GM18867 (cell line): ENCODE measurements at regions not wholly inside any gene's neighbourhood (a gene's known extent, or its start where the extent isn't known, plus 50 kb on each side); places are given as distances from the start of the nearest gene placed in this dataset.

Source experiments
- ATAC-seq: cut with Tn5 transposase; IDR thresholded peaks from one replicate; pipeline ENCODE4 v1.9.1; 2021; ENCODE audit warnings: mild to moderate bottlenecking, moderate library complexity; ENCODE audit not compliant: unreplicated experiment

GRCh38 chr10:65301181-65301580 lies 1624.7 kb upstream of the LRRTM3 start:
- ATAC-seq = no peak

DNA sequence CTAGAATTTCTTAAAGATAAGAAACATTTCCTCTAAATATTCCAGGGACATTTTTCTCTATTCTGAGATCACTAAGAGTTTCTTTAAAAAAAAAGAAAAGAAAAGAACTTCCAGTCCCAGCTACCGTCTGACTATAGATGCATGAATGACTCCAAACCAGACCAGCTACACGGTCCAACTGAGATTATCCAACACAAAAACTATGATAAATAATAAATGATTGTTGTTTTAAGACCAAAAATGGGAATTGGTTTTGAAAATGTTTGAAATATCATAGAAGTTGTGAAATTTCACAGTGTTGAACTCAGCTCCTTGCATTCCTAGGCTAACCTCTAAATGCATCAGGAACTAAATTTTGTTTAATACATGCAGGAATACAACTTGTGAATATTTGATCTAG lies 1619.6 kb upstream of the LRRTM3 start:
- ATAC-seq = no peak

- no peak for ATAC-seq
Measured at GRCh38 chr10:65312876-65313275, 1613.0 kb upstream of the LRRTM3 start.

DNA sequence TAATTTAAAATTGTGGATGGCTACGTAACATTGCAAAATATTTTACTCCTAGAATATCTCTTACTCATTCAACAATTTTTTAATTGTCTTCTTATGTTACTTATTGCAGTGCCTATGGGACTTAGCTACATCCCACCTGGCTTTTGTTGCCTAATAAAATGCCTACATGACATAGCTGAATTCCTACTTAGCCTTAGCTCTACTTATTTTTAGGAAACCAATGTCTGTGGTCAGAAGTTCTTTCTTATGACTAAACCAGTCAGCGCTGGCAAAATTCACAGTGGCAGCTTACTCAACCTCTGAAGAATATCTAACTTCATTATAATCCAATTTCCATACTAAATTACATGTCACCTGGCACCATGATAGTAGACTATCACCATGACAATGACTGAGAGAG lies 1612.4 kb upstream of the LRRTM3 start:
- ATAC-seq = no peak

GRCh38 chr10:65314253-65314652 lies 1611.6 kb upstream of the LRRTM3 start:
- no peak for ATAC-seq

- no peak for ATAC-seq
Measured at GRCh38 chr10:65319493-65319892, 1606.3 kb upstream of the LRRTM3 start.

DNA sequence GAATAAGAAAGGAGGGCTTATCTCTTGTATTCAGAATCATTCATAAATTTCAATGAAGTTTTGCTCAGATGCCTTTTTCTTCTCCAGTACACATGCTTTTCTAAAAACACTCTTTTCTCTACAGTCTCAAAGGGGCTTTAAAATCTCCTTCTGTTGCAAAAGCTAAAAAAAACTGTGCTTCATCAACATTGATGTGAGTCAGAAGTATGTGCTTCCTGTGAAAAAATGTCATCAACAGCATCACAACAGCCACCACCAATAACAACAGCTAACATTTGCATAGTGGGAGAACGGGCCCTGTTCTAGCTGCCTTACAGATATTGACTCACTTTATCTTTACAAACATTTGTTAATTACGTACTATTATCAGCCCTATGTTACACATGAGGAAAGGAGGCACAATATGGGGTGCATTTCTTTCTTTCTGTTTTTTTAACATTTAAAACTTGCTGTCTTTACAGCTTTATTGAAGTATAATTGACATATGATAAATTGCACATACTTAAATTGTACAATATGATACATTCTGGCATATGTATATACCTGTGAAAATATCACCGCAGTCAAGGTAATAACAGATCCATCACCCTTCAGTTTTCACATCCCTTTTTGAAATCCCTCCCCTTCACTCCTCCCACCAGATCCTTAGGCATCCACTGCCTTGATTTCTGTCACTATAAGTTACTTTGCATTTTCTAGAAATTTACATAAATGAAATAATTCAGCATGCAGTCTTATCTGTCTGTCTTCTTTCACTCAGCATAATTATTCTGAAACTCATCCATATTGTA lies 1605.4 kb upstream of the LRRTM3 start:
- ATAC-seq = no peak

DNA sequence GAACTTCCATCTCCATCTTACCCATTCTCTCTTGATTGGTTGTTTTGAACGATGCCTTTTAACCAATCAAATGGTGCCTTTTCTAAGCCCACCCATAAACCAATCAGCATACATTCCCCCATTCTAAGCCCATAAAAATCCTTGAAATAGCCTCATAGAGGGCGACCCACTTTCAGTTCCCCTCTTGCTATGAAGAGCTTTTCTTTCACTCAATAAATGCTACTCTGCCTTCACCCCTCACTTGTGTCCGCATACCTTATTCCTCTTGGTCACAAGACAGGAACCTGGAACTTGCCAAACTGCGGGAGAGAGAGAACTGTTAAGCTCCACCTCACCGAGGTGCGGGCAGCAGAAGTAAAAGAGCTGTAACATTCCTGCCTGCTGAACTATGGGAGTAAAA lies 1602.0 kb upstream of the LRRTM3 start:
- no peak for ATAC-seq

GRCh38 chr10:65325913-65326312 lies 1599.9 kb upstream of the LRRTM3 start:
- ATAC-seq = no peak

DNA sequence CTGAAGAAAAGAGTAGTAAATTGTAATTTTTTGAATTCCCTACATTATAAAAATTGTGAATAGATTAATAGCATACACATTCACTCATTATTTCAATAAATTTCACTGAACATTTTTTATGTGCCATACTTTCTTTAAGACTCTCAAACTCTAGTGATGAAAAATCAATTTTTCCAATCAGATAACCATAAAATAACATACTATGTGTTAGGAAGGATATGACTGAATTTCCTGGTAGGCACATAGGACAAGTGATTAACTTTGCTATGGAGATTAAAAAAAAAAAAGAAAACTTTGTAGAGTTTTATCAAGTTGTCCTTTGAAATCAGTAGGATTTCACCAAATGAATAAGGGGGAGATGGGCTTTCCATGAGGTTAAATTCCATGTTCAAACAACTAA lies 1597.3 kb upstream of the LRRTM3 start:
- ATAC-seq = no peak

DNA sequence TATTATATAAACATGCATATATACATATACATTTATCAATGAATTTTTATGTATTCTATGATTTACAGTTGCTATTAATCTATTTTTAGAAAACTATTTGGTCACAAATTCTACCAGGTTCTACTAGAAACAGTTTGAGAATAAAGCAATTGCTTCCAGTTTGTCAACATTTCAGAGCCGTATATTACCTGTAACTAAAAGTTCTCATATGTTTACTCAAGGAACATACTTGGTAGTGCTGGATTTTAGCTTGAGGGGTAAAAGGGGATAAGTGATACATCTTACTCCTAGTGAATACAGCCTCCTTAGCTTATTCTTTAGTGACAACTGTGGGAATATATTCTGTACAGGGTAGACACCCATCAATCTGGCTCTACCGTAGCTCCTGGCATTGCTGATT lies 1590.5 kb upstream of the LRRTM3 start:
- ATAC-seq = no peak

GRCh38 chr10:65340340-65340739 lies 1585.5 kb upstream of the LRRTM3 start:
- no peak for ATAC-seq

DNA sequence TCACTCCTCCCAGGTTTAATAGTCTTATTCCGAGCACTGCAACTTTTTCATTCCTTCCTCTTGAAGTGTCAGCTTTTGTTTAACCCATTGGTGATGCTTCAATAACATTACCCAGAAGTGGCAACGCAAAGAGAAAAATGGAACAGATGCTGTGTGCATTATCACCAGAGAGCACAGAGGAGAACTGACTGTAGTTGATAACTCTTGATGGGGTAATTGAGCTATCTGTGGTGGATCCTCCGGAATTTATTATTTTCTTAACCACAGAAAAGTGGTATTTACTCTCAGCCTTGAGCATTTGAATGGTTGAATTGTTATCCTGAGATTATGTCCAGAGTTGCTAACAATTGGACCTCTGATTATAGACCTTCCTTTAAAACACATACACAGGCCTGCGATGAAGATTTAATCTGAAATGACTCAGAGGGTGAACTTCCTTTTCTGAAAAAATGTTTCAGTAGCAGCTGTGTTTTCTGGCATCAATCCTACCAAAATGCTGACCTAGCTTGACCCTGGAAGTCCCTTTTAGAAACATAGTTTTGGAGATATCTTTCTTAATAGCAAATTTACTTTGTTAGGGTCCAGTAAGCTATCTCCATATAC lies 1584.4 kb upstream of the LRRTM3 start:
- no peak for ATAC-seq

DNA sequence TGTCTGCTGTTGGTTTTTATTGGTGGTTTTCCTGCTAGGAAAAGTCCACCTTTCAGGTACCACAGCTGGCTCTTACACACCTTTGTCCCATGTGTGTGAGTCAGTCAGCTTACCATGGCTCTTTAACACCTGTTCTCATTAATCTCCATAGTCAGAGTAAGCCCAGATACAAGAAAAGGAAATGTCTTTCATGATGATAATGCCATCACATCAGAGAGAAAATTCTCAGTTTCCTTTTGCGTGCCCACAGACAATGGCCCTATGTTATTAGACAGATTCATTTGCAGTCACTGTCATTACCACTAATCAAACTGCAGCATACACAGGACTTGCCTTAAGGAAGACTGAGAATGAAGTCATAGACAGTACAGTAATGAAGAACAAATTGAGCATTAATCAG lies 1583.6 kb upstream of the LRRTM3 start:
- no peak for ATAC-seq

DNA sequence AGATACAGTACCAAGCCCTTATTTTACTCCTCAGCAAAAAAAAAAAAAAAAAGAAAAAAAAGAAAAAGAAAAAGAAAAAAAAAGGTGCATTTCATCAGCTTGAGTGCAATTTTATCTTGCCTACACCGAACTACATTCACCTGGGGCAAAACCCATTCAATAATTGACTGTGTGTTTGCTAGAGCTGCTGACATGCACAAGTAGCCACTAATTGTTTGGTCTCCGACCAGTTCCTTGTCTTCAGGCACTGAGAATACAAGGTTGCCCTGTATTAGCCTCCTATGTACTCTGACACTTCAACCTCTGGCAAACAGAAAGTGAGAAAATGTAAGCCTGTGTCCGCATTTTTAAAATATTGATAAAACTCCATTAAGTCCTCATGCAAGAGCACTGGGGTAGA lies 1579.4 kb upstream of the LRRTM3 start:
- ATAC-seq = no peak

DNA sequence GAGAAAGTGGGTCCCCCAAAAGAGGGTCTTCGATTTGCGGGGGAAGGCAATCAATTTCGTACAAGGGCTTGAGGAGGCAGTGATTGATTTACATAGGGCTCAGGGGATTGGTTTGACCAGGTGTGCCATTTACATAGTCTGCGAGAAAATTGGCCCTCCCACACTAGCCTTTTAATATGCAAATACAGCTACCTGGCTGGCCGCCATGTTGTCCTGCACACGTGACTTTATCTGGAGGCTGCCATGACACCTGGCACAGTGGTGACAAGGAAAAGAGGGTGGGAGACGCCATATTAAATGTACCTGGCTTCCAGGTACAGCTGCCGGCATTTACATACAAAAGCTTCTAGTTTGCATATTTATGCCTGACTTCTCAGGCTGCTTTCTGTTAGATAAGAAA lies 1577.2 kb upstream of the LRRTM3 start:
- ATAC-seq = no peak

DNA sequence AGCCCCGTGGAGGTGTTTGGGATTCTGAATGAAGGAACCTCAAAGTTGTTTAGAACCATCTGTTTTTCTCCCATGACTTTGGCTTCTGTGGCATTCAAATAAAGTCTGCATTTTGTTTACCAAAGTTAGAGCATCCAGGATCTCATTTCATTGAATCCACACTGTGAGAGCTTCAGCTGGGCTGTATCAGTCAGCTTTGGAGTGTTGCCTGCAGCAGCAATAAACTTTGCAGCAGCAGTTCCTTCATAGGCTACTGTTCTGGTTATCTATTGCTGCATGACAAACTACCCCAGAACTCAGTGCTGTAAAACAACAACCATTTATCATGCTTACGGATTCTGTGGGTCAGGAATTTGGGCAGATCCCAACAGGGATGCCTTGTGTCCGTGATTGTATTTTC lies 1575.2 kb upstream of the LRRTM3 start:
- ATAC-seq = no peak

DNA sequence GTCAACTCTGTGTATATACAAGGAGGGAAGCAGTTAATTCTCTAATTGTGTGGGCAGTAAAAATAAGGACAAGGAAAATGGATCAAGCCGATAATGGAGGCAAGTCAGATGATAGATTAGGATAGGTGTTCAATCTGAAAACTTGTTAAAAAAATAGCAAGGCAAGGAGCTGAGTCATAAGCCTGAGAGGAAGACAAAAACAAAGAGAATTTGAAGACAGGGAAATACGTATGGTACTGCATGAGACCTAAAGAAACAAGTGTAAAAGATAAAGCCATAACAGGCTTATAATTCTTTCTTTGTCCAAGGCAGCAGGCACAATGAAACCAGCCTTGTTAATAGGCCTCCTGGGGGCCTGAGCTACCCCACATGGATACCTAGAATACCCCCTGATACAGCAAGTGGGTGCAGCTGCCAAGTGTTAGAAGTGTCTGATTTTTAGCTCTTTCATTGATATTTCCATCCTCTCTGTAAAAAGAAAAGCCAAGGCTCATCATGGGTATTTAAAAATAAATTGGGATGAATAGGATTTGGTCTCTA lies 1570.6 kb upstream of the LRRTM3 start:
- no peak for ATAC-seq

DNA sequence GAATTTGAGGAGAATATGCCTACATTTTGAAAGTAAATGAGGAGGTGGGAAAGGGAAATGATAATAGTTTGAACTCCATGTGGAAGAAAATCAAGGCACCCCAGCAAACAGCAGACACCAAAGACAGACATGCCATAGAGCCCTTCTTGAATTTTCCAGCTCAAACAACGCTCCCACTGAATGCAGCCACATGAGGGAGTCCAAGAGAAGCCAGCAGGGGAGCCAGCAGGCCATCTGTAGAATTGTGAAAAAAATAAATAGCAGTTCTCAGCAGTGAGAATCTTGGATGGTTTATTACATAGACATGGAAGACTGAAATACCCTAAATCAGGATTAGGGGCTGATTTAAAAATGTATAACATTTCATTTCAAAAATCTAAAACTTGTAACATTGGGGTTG lies 1567.3 kb upstream of the LRRTM3 start:
- ATAC-seq = no peak

GRCh38 chr10:65360497-65360896 lies 1565.3 kb upstream of the LRRTM3 start:
- no peak for ATAC-seq

- ATAC-seq = no peak
Measured at GRCh38 chr10:65365878-65366277, 1560.0 kb upstream of the LRRTM3 start.

GRCh38 chr10:65367706-65368105 lies 1558.1 kb upstream of the LRRTM3 start:
- ATAC-seq = no peak

- ATAC-seq = no peak
Measured at GRCh38 chr10:65375528-65375927, 1550.3 kb upstream of the LRRTM3 start.
